GM19239 (cell line): ENCODE measurements at regions not wholly inside any gene's neighbourhood (a gene's known extent, or its start where the extent isn't known, plus 50 kb on each side); places are given as distances from the start of the nearest gene placed in this dataset.

Experiments used
- DNase-seq: peaks from one replicate; pipeline ENCODE4 v3.0.0; 2011; ENCODE audit warnings: low spot score; ENCODE audit not compliant: insufficient read length
- FAIRE-seq: peaks from 2 replicates; lab custom pipeline; 2011; peaks lifted over from hg19 to GRCh38; lab: Jason Lieb, UNC

- no peak for FAIRE-seq
- DNase-seq, result no peak
Observed at GRCh38 chr6:133743621-133744020, 145.3 kb upstream of the TCF21 start.

GRCh38 chr6:133746417-133746770 is 142.5 kb upstream of the TCF21 start:
- FAIRE-seq (no peak), DNase-seq (no peak)

- DNase-seq, result no peak
- FAIRE-seq, result no peak
Observed at GRCh38 chr6:133748628-133749027, 140.3 kb upstream of the TCF21 start.

- FAIRE-seq (no peak), DNase-seq (no peak)
Observed at GRCh38 chr6:133749427-133749826, 139.5 kb upstream of the TCF21 start.

GRCh38 chr6:133752129-133752528 is 136.8 kb upstream of the TCF21 start:
- DNase-seq (no peak), FAIRE-seq (no peak)

GRCh38 chr6:133753756-133754155 is 135.2 kb upstream of the TCF21 start:
- FAIRE-seq (no peak), DNase-seq (no peak)

- FAIRE-seq, result no peak
Observed at GRCh38 chr6:133754298-133754697, 134.6 kb upstream of the TCF21 start.

GRCh38 chr6:133756078-133756695 is 132.7 kb upstream of the TCF21 start:
- no peak for FAIRE-seq

More at GRCh38 chr6:133754298-133754697, 134.6 kb upstream of the TCF21 start:
- no peak for DNase-seq

GRCh38 chr6:133757335-133757734 is 131.6 kb upstream of the TCF21 start:
- DNase-seq (no peak), FAIRE-seq (no peak)

More at GRCh38 chr6:133756078-133756695, 132.7 kb upstream of the TCF21 start:
- no peak for DNase-seq

GRCh38 chr6:133758815-133759335 is 130.0 kb upstream of the TCF21 start:
- no peak for DNase-seq
- FAIRE-seq, result no peak

GRCh38 chr6:133759524-133759923 is 129.4 kb upstream of the TCF21 start:
- no peak for FAIRE-seq
- no peak for DNase-seq

- FAIRE-seq (no peak), DNase-seq (no peak)
Observed at GRCh38 chr6:133761706-133762105, 127.2 kb upstream of the TCF21 start.

- FAIRE-seq (no peak), DNase-seq (no peak)
Observed at GRCh38 chr6:133764008-133764753, 124.7 kb upstream of the TCF21 start.

GRCh38 chr6:133764754-133765208 is 124.1 kb upstream of the TCF21 start:
- no peak for FAIRE-seq

GRCh38 chr6:133767357-133767970 is 121.4 kb upstream of the TCF21 start:
- FAIRE-seq (no peak), DNase-seq (no peak)

More at GRCh38 chr6:133764754-133765208, 124.1 kb upstream of the TCF21 start:
- no peak for DNase-seq

GRCh38 chr6:133768656-133769295 is 120.1 kb upstream of the TCF21 start:
- DNase-seq, result no peak
- FAIRE-seq, result no peak

- no peak for FAIRE-seq
- DNase-seq, result no peak
Observed at GRCh38 chr6:133769463-133769862, 119.5 kb upstream of the TCF21 start.

GRCh38 chr6:133772567-133772966 is 116.3 kb upstream of the TCF21 start:
- FAIRE-seq (no peak), DNase-seq (no peak)

- no peak for FAIRE-seq
- no peak for DNase-seq
Observed at GRCh38 chr6:133773776-133774175, 115.1 kb upstream of the TCF21 start.

- DNase-seq, result no peak
- no peak for FAIRE-seq
Observed at GRCh38 chr6:133774356-133774755, 114.6 kb upstream of the TCF21 start.
